PC-3 (cell line): ENCODE measurements at regions not wholly inside any gene's neighbourhood (a gene's known extent, or its start where the extent isn't known, plus 50 kb on each side); places are given as distances from the start of the nearest gene placed in this dataset.

ENCODE experiments used
- CTCF ChIP-seq: fragments of 300-600 bp; sonication (generic); conservative IDR thresholded peaks from 2 replicates; pipeline ENCODE4 v1.5.1; 2017; ENCODE audit warnings: antibody characterized with exemption, low read depth, mild to moderate bottlenecking, low read length
- EZH2 ChIP-seq: fragments of 300-600 bp; sonication (generic); IDR thresholded peaks from one replicate; pipeline ENCODE4 v1.6.1; 2017; ENCODE audit warnings: antibody characterized with exemption, mild to moderate bottlenecking, low read length; ENCODE audit not compliant: unreplicated experiment
- EZH2phosphoT487 ChIP-seq: fragments of 300-600 bp; sonication (generic); IDR thresholded peaks from 2 replicates; pipeline ENCODE4 v1.6.1; 2018; ENCODE audit warnings: mild to moderate bottlenecking, antibody characterized with exemption, low read length, borderline replicate concordance

GRCh38 chrX:40415675-40416074 is 165.1 kb upstream of the ATP6AP2 start:
- TF ChIP-seq CTCF (no peak), EZH2 (no peak), EZH2phosphoT487 (no peak)
